ENCODE measurements at regions not wholly inside any gene's neighbourhood (a gene's known extent, or its start where the extent isn't known, plus 50 kb on each side); places are given as distances from the start of the nearest gene placed in this dataset.

DNA sequence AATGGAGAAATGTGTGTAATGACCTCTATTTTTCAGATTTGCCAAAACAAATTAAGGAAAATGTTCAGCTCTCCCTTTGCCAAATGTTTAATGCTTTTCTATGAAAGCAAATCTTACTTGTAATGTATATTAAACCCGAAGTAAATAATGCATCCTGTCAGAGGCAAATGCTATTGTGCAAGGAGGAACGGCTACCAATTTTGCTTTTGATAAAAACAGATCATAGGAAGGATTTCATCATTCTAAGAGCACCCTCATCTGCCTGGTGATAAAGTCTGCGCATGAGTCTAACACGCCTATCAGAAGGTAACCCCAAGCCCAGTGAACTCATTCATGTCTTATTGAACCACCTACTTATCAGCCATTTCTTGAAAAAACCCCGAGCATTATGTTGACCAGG lies 412.4 kb upstream of the MKI67 start:
- TF ChIP-seq, protein P1, sequence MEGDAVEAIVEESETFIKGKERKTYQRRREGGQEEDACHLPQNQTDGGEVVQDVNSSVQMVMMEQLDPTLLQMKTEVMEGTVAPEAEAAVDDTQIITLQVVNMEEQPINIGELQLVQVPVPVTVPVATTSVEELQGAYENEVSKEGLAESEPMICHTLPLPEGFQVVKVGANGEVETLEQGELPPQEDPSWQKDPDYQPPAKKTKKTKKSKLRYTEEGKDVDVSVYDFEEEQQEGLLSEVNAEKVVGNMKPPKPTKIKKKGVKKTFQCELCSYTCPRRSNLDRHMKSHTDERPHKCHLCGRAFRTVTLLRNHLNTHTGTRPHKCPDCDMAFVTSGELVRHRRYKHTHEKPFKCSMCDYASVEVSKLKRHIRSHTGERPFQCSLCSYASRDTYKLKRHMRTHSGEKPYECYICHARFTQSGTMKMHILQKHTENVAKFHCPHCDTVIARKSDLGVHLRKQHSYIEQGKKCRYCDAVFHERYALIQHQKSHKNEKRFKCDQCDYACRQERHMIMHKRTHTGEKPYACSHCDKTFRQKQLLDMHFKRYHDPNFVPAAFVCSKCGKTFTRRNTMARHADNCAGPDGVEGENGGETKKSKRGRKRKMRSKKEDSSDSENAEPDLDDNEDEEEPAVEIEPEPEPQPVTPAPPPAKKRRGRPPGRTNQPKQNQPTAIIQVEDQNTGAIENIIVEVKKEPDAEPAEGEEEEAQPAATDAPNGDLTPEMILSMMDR (conservative IDR thresholded peaks at IDR 0.05; ENCODE audit: low read depth, low read length): no peak
- no peak for TF ChIP-seq EZH2phosphoT487 (IDR thresholded peaks at IDR 0.05; ENCODE audit: borderline replicate concordance, low read length)
- no peak for TF ChIP-seq EZH2 (IDR thresholded peaks at IDR 0.05; ENCODE audit: low read length, unreplicated experiment)

Data from PC-3 (cell line).